Kidney (tissue), 13 donors: ENCODE measurements at regions not wholly inside any gene's neighbourhood (a gene's known extent, or its start where the extent isn't known, plus 50 kb on each side); places are given as distances from the start of the nearest gene placed in this dataset.

ENCODE experiments used
- DNase-seq, 5 donors: peaks; one replicate each; pipeline ENCODE4 v3.0.0-alpha.2; 2013 to 2020
- FAIRE-seq: peaks from 2 replicates; lab custom pipeline; 2012; peaks lifted over from hg19 to GRCh38; lab: Jason Lieb, UNC
- H3K27ac ChIP-seq, 2 donors: one replicate each; pipeline ENCODE4 v1.7.0; 2013; ENCODE audit warnings: low read depth in 2 of 2, low read length in 2 of 2, inconsistent platforms in 1 of 2
- H3K27me3 ChIP-seq: one replicate; pipeline ENCODE4 v1.7.1; 2013; ENCODE audit warnings: low read length, inconsistent platforms; ENCODE audit not compliant: control insufficient read depth, insufficient read depth
- H3K36me3 ChIP-seq, 3 donors: one replicate each; pipeline versions ENCODE4 v1.7.0 to v1.7.1; 2013; ENCODE audit warnings: low read length in 3 of 3, control low read depth in 1 of 3, inconsistent platforms in 1 of 3; ENCODE audit not compliant: insufficient read depth in 3 of 3, control insufficient read depth in 2 of 3
- H3K4me1 ChIP-seq, 3 donors: one replicate each; pipeline versions ENCODE4 v1.7.0 to v1.7.1; 2013; ENCODE audit warnings: low read length in 3 of 3, inconsistent platforms in 1 of 3, low read depth in 1 of 3; ENCODE audit not compliant: control insufficient read depth in 2 of 3, insufficient read depth in 2 of 3
- H3K4me3 ChIP-seq, 3 donors: one replicate each; pipeline versions ENCODE4 v1.7.0 to v1.8.1; 2013; ENCODE audit warnings: low read length in 3 of 3, control low read depth in 1 of 3, inconsistent platforms in 1 of 3
- H3K9ac ChIP-seq, 3 donors: one replicate each; pipeline versions ENCODE4 v1.7.0 to v1.7.1; 2013; ENCODE audit warnings: low read length in 3 of 3, control low read depth in 1 of 3, inconsistent platforms in 1 of 3
- H3K9me3 ChIP-seq, 3 donors: one replicate each; pipeline versions ENCODE4 v1.7.0 to v1.7.1; 2013; ENCODE audit warnings: low read length in 3 of 3, control low read depth in 1 of 3, inconsistent platforms in 1 of 3; ENCODE audit not compliant: control insufficient read depth in 2 of 3, insufficient read depth in 1 of 3
- intact Hi-C: fragments of 100-400 bp; cut with DNase I; formaldehyde crosslinking; loops from one replicate; pipeline ENCODE4 v1.11.1; 2022
- TF ChIP-seq, protein P1 (sequence below): IDR thresholded peaks from 3 replicates; pipeline ENCODE4 v1.5.1; 2012; ENCODE audit warnings: mild to moderate bottlenecking, moderate library complexity, borderline replicate concordance; ENCODE audit not compliant: insufficient read depth; ENCODE audit errors: extremely low read depth
- donor health status: control.
- donor health status: control.
- donor health status: control.
- donor health status: control.
- donor health status: control.
- donor health status: DM: yes; HTN: yes; CAD: no.
- donor health status: Normal renal cell carcinoma (clear cell type).

DNA sequence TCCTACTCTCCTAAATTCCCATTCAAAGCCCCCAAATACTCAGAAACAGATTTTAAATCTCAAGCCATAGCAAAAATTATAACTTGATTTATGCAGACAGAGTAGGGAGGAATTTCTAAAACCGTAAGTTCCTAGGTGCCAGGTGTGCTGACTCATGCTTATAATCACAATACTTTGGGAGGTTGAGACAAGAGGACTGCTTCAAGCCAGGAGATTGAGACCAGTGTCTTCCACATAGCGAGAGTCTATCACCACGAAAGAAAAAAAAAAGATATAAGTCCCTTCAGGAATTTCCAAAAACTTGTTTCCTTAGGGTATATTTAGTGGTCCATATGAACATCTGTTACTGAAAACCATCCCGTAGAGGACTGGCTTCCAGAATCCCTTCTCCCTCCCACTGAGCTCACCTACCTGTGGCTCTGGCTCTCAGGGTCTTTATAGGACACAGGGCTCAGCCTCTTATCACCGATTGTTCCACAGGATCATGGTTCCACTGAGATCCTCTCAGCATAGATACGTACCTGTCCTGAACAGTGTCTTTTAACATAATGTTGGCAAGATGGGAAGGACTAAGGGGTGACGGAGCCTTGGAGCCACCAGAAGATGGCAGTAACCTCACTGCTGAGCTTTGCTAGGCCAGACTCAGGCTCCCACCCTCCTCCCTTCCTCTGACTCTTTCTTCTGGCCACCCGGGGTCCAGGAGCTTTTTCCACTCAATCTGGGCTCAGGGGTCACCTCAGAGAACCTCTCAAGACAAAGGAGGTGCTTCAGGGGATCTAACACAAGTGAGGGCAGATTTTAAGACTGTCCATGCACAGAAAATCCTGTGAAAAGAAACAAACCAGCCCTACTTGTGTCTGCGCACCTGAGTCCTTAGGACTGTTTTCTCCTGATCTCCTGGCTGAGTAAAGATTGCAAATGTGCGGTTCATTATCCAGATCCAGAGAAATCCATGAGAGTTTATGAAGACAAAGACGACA, 117.5 kb upstream of the TOP3B start:
- Histone ChIP-seq H3K4me1 (no peaks in the 10 kb centered on the region), H3K36me3 (no peaks in the 10 kb centered on the region), H3K9ac (no peak overlapping the region), H3K27ac (no peak overlapping the region), H3K4me3 (no peak overlapping the region), H3K9me3 (no peaks in the 10 kb centered on the region), H3K27me3 (no peaks in the 10 kb centered on the region)
- no peak for FAIRE-seq
- DNase-seq, result peak in 2 of 5 donors; percentile 12 to 23
- TF ChIP-seq, protein P1, sequence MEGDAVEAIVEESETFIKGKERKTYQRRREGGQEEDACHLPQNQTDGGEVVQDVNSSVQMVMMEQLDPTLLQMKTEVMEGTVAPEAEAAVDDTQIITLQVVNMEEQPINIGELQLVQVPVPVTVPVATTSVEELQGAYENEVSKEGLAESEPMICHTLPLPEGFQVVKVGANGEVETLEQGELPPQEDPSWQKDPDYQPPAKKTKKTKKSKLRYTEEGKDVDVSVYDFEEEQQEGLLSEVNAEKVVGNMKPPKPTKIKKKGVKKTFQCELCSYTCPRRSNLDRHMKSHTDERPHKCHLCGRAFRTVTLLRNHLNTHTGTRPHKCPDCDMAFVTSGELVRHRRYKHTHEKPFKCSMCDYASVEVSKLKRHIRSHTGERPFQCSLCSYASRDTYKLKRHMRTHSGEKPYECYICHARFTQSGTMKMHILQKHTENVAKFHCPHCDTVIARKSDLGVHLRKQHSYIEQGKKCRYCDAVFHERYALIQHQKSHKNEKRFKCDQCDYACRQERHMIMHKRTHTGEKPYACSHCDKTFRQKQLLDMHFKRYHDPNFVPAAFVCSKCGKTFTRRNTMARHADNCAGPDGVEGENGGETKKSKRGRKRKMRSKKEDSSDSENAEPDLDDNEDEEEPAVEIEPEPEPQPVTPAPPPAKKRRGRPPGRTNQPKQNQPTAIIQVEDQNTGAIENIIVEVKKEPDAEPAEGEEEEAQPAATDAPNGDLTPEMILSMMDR, result no peak
- intact Hi-C loops, result no loop called here

DNA sequence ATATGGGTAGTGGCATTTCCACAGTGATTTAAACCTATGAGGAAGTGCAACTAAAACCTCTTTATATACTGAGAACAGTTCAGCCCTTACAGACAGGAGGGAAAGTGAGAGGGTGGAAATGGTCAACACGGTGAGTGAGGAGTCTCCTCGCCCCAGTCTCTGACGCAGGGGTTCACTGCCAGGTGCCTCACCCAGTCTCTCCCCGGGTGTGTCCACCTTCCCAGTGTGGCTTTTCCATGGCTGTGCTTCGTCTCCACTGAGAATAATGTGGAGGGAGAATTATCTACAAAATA, 116.6 kb upstream of the TOP3B start:
- no peak for FAIRE-seq
- H3K9me3 ChIP-seq, result no peaks in the 10 kb centered on the region

DNA sequence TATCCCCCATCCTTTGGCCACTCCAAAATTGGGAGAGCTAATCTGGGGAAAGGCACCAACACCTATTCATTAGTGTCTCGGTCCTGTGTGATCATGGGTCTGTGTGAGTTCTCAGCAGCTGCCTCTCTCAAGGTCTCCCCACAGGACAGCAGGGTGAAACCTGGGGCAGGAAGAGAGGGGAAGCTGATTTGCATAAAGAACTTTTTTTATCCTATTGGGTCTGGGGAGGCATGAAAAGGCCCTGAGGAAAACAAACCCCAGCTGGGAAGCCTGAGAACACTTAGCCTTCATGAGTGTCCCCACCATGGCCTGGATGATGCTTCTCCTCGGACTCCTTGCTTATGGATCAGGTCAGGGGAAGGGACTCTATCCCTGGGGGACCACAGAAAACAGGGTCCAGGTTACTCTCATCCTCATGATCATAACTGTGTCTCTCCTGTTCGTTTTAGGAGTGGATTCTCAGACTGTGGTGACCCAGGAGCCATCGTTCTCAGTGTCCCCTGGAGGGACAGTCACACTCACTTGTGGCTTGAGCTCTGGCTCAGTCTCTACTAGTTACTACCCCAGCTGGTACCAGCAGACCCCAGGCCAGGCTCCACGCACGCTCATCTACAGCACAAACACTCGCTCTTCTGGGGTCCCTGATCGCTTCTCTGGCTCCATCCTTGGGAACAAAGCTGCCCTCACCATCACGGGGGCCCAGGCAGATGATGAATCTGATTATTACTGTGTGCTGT, 116.0 kb upstream of the TOP3B start:
- FAIRE-seq, result no peak
- no peaks in the 10 kb centered on the region for H3K36me3 ChIP-seq
- no peak overlapping the region for H3K4me3 ChIP-seq
- no peak for DNase-seq
- no peak overlapping the region for H3K9ac ChIP-seq
- H3K9me3 ChIP-seq, result no peaks in the 10 kb centered on the region
- no peaks in the 10 kb centered on the region for H3K4me1 ChIP-seq
- TF ChIP-seq, protein P1, result no peak
- H3K27ac ChIP-seq, result no peak overlapping the region
- H3K27me3 ChIP-seq, result no peaks in the 10 kb centered on the region
- intact Hi-C loops, result no loop called here

More for the DNA sequence above, 116.6 kb upstream of the TOP3B start:
- Histone ChIP-seq H3K27ac (no peak overlapping the region), H3K9ac (no peak overlapping the region), H3K4me3 (no peak overlapping the region), H3K27me3 (no peaks in the 10 kb centered on the region), H3K36me3 (no peaks in the 10 kb centered on the region), H3K4me1 (no peaks in the 10 kb centered on the region)
- intact Hi-C loops, result no loop called here
- TF ChIP-seq, protein P1, result no peak
- no peak for DNase-seq
